ENCODE measurements at regions not wholly inside any gene's neighbourhood (a gene's known extent, or its start where the extent isn't known, plus 50 kb on each side); places are given as distances from the start of the nearest gene placed in this dataset.

DNA sequence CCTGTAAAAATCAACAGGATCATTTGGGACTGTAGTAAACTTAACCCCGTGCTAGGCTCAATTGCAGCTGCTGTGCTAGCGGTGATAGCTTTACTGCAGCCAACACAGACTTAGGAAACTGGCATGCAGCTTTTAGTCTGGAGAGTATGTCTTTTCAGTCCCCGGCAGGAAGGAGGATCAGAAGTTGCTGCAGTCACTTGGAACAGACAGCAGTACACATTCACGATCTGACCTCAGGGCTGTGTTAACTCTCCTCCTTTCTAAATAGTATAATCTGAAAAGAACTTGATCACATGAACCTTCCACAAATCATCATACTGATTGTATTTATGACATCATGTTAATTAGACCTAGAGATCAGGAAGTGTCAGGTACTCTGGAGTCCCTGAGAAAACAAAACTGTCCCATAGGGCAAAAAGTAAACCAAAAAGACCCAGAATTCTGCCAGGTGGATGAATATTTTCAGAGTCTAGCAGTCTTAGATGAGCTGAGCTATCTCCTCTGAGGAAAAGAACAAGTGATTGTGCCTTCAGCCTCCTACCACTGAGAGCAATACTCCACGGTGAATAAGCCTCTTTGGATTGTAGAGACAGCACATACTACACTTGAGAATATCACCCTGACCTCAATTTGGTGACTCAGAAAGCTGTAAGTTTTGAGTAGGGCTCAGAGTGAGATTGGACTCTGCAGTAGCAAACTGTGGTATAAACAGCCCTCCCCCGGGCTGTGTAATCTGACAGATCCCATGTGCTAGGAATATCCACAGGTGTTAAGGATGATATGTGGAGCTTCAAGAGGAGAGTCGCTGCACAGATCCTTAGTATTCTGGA, 181.0 kb upstream of the GPR12 start:
- TF ChIP-seq ZBTB7A (IDR thresholded peaks at IDR 0.05; ENCODE audit: low read depth) (no peak), EP300 (IDR thresholded peaks at IDR 0.05; ENCODE audit: borderline replicate concordance) (no peak), TAF1 (IDR thresholded peaks at IDR 0.05; ENCODE audit: low read depth) (no peak), NFIC (IDR thresholded peaks at IDR 0.05) (no peak), YY1 (IDR thresholded peaks at IDR 0.05; ENCODE audit: low read depth) (no peak), FOXM1 (IDR thresholded peaks at IDR 0.05; ENCODE audit: borderline replicate concordance, low read depth) (no peak)
- TF ChIP-seq, protein P1, sequence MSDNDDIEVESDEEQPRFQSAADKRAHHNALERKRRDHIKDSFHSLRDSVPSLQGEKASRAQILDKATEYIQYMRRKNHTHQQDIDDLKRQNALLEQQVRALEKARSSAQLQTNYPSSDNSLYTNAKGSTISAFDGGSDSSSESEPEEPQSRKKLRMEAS (IDR thresholded peaks at IDR 0.05), result no peak
